ENCODE measurements at regions not wholly inside any gene's neighbourhood (a gene's known extent, or its start where the extent isn't known, plus 50 kb on each side); places are given as distances from the start of the nearest gene placed in this dataset.

DNA sequence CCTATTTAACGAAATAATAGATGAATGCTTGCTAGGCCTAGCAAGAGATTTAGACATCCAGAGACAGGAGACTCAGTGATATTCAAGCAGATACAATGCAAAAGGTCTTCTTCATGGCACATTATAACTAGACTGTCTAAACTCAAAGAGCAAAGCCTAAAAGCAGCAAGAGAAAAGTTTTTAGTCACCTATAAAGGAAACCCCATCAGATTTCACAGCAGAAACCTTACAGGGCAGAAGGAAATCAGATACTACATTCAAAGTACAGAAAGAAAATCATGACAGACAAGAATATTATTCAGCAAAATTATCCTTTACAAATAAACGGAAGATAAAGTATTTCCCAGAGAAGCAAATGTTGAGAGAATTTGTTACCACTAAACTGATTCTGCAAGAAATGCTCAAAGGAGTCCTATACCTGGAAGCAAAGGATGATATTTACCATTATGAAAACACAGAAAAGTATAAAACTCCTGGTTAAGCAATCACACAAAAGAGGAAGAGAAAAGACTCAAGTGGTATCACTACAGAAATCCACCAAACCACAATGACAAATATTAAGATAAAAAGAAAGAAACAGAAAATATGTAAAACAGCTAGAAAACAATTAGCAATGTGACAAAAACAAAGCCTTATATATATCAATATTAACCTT lies 333.7 kb downstream of the MEI4 start (continued):
- TF ChIP-seq CEBPG (CRISPR knock-in tag; IDR thresholded peaks at IDR 0.05) (no peak), CEBPG (tag; conservative IDR thresholded peaks at IDR 0.05 in 1 of 2, IDR thresholded peaks at IDR 0.05 in 1 of 2) (no peak), HSF4 (CRISPR knock-in tag; IDR thresholded peaks at IDR 0.05; ENCODE audit: borderline replicate concordance) (no peak), BRF2 (IDR thresholded peaks at IDR 0.05; ENCODE audit: borderline replicate concordance, insufficient read depth, insufficient read length) (no peak), RFX1 (IDR thresholded peaks at IDR 0.05) (no peak)
- TF ChIP-seq, protein P1, sequence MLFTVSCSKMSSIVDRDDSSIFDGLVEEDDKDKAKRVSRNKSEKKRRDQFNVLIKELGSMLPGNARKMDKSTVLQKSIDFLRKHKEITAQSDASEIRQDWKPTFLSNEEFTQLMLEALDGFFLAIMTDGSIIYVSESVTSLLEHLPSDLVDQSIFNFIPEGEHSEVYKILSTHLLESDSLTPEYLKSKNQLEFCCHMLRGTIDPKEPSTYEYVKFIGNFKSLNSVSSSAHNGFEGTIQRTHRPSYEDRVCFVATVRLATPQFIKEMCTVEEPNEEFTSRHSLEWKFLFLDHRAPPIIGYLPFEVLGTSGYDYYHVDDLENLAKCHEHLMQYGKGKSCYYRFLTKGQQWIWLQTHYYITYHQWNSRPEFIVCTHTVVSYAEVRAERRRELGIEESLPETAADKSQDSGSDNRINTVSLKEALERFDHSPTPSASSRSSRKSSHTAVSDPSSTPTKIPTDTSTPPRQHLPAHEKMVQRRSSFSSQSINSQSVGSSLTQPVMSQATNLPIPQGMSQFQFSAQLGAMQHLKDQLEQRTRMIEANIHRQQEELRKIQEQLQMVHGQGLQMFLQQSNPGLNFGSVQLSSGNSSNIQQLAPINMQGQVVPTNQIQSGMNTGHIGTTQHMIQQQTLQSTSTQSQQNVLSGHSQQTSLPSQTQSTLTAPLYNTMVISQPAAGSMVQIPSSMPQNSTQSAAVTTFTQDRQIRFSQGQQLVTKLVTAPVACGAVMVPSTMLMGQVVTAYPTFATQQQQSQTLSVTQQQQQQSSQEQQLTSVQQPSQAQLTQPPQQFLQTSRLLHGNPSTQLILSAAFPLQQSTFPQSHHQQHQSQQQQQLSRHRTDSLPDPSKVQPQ (CRISPR knock-in tag; IDR thresholded peaks at IDR 0.05; ENCODE audit: borderline replicate concordance): no peak
- TF ChIP-seq, protein P2, sequence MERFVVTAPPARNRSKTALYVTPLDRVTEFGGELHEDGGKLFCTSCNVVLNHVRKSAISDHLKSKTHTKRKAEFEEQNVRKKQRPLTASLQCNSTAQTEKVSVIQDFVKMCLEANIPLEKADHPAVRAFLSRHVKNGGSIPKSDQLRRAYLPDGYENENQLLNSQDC (CRISPR knock-in tag; IDR thresholded peaks at IDR 0.05): no peak

All from K562 (cell line).